ENCODE measurements at regions not wholly inside any gene's neighbourhood (a gene's known extent, or its start where the extent isn't known, plus 50 kb on each side); places are given as distances from the start of the nearest gene placed in this dataset.

DNA sequence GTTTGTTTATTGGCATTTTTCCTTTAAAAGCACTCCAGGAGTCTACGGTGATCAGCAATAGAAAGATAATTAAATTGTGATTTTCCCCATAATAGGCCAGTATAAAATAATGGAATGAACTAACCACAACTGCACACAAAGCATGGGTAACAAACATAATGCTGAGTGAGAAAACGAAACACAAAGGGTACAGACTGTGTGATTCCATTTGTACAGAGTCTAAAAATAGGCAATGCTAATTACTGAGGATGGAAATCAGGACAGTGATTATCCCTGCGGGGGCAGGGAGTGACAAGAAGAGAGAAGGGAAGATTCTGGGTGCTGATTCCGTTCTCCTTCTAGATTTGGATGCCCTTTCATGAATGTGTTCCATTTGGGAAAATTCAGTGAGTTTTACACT is 478.1 kb downstream of the PREX1 start:
- Mint-ChIP-seq H3K27ac (ENCODE audit: unreplicated experiment) (no peak overlapping the region), H3K4me3 (ENCODE audit: unreplicated experiment) (no peak overlapping the region), H3K27me3 (ENCODE audit: insufficient read depth, unreplicated experiment) (no peaks in the 10 kb centered on the region), H3K9me3 (ENCODE audit: unreplicated experiment) (no peaks in the 10 kb centered on the region), H3K36me3 (ENCODE audit: insufficient read depth, unreplicated experiment) (no peaks in the 10 kb centered on the region), H3K4me1 (ENCODE audit: low read depth, unreplicated experiment) (no peaks in the 10 kb centered on the region)
- H3K4me3 ChIP-seq (ENCODE audit: low read depth, low read length), result no peak overlapping the region
- no peaks in the 10 kb centered on the region for H3K36me3 ChIP-seq (ENCODE audit: control insufficient read depth, insufficient read depth, low read length)
- TF ChIP-seq CTCF (IDR thresholded peaks at IDR 0.05; ENCODE audit: insufficient read depth in 1 of 2, low read depth in 1 of 2, low read length in 1 of 2, severe bottlenecking in 1 of 2, unreplicated experiment in 1 of 2), result no peak
- BruUV-seq (replicated peaks), result no TSS peak
- intact Hi-C loops (cut with micrococcal nuclease; ENCODE audit: unreplicated experiment), result no loop called here
- DNase-seq, result no peak
- no peaks in the 10 kb centered on the region; the same call in 1 of the 2 replicates for H3K27me3 ChIP-seq (replicated peaks; ENCODE audit: control insufficient read depth, insufficient read depth, low read length)
- H3K4me1 ChIP-seq, result no peaks in the 10 kb centered on the region
- H3K9me3 ChIP-seq, result peaks cover 5% of the 10 kb centered on the region
- POLR2A ChIA-PET, result no interaction called here
- CTCF ChIA-PET, result interaction anchor here (0.7 kb wide), 1 partner anchor 157 kb away, joined by 3 read pairs; no protein-coding TSS in a partner anchor

DNA sequence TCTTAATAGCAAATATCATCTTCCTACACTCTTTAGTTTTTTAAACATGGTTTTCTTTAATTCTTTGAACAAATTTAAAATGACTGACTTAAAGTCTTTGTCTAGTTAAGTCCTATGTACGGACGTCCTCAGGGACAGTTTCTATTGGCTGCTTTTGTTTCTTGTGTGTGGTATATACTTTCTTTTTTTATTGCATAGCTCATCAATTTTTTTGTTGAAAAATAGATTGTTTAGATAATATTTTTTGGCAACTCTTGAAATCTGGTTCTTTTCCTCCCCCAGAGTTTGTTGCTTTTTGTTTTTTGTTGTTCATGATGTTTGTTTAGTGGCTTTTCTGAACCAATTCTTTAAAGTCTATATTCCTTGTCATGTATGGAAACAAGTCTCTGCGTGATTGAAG is 479.8 kb downstream of the PREX1 start:
- BruUV-seq (replicated peaks), result no TSS peak
- no peaks in the 10 kb centered on the region for H3K4me1 ChIP-seq
- no peak for DNase-seq
- H3K27me3 Mint-ChIP-seq (ENCODE audit: insufficient read depth, unreplicated experiment), result no peaks in the 10 kb centered on the region
- no peaks in the 10 kb centered on the region; the same call in 1 of the 2 replicates for H3K27me3 ChIP-seq (replicated peaks; ENCODE audit: control insufficient read depth, insufficient read depth, low read length)
- H3K27ac Mint-ChIP-seq (ENCODE audit: unreplicated experiment), result no peak overlapping the region
- no peaks in the 10 kb centered on the region for H3K4me1 Mint-ChIP-seq (ENCODE audit: low read depth, unreplicated experiment)
- no peak overlapping the region for H3K4me3 Mint-ChIP-seq (ENCODE audit: unreplicated experiment)
- H3K9me3 ChIP-seq, result no peaks in the 10 kb centered on the region
- H3K36me3 Mint-ChIP-seq (ENCODE audit: insufficient read depth, unreplicated experiment), result no peaks in the 10 kb centered on the region
- intact Hi-C loops (cut with micrococcal nuclease; ENCODE audit: unreplicated experiment), result no loop called here
- ChIA-PET POLR2A (interaction anchor here (0.6 kb wide), 1 partner anchor 21 kb away, joined by 3 read pairs; no protein-coding TSS in a partner anchor), CTCF (interaction anchor here (0.5 kb wide), 1 partner anchor 139 kb away, joined by 4 read pairs; no protein-coding TSS in a partner anchor)
- no peak overlapping the region for H3K4me3 ChIP-seq (ENCODE audit: low read depth, low read length)
- H3K9me3 Mint-ChIP-seq (ENCODE audit: unreplicated experiment), result no peaks in the 10 kb centered on the region
- no peaks in the 10 kb centered on the region for H3K36me3 ChIP-seq (ENCODE audit: control insufficient read depth, insufficient read depth, low read length)
- no peak for TF ChIP-seq CTCF (IDR thresholded peaks at IDR 0.05; ENCODE audit: insufficient read depth in 1 of 2, low read depth in 1 of 2, low read length in 1 of 2, severe bottlenecking in 1 of 2, unreplicated experiment in 1 of 2)

- DNase-seq, result no peak
- Mint-ChIP-seq H3K27ac (ENCODE audit: unreplicated experiment) (no peak overlapping the region), H3K4me3 (ENCODE audit: unreplicated experiment) (no peak overlapping the region), H3K9me3 (ENCODE audit: unreplicated experiment) (no peaks in the 10 kb centered on the region), H3K4me1 (ENCODE audit: low read depth, unreplicated experiment) (no peaks in the 10 kb centered on the region), H3K27me3 (ENCODE audit: insufficient read depth, unreplicated experiment) (no peaks in the 10 kb centered on the region), H3K36me3 (ENCODE audit: insufficient read depth, unreplicated experiment) (no peaks in the 10 kb centered on the region)
- no peak overlapping the region for H3K4me3 ChIP-seq (ENCODE audit: low read depth, low read length)
- POLR2A ChIA-PET, result no interaction called here
- BruUV-seq (replicated peaks), result no TSS peak
- no peaks in the 10 kb centered on the region for H3K9me3 ChIP-seq
- CTCF ChIA-PET, result interaction anchor here (0.6 kb wide), 1 partner anchor 85 kb away, joined by 3 read pairs; no protein-coding TSS in a partner anchor
- H3K27me3 ChIP-seq (replicated peaks; ENCODE audit: control insufficient read depth, insufficient read depth, low read length), result no peaks in the 10 kb centered on the region
- no peaks in the 10 kb centered on the region for H3K36me3 ChIP-seq (ENCODE audit: control insufficient read depth, insufficient read depth, low read length)
- intact Hi-C loops (cut with micrococcal nuclease; ENCODE audit: unreplicated experiment), result no loop called here
- TF ChIP-seq CTCF (IDR thresholded peaks at IDR 0.05; ENCODE audit: insufficient read depth in 1 of 2, low read depth in 1 of 2, low read length in 1 of 2, severe bottlenecking in 1 of 2, unreplicated experiment in 1 of 2), result no peak
- H3K4me1 ChIP-seq, result 0 out of 2 replicates have a peak, but pooled peaks cover 3% of the 10 kb centered on the region
Measured at GRCh38 chr20:48342822-48343513, 484.8 kb downstream of the PREX1 start.

Data from Caco-2 (cell line).